ENCODE measurements at regions not wholly inside any gene's neighbourhood (a gene's known extent, or its start where the extent isn't known, plus 50 kb on each side); places are given as distances from the start of the nearest gene placed in this dataset.

DNA sequence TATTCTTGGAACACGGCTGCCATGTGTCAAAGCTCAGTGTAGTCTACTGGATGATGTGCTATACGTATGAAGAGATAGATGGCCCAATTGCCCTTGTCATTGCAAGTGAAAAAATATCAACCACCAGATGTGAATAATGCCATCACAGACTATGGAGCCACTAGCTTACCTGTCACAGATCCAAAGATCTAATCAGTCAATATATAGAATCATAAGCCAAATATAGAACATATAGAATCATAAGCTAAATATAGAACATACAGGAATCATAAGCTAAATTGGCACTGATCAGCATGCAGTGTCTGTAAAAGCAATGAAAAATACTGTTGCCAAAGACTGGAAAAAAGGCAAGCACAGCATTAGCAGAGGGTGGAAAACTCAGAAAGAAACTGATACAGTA is 1656.9 kb upstream of the RAG2 start:
- intact Hi-C loops (cut with DNase I), result no loop called here
- Histone ChIP-seq H3K27me3 (no peaks in the 10 kb centered on the region), H3K36me3 (no peaks in the 10 kb centered on the region), H3K4me3 (no peak overlapping the region), H3K27ac (no peak overlapping the region), H3K4me1 (no peaks in the 10 kb centered on the region), H3K9me3 (no peaks in the 10 kb centered on the region)
- DNase-seq (no peak), ATAC-seq (no peak)
- TF ChIP-seq, protein P1, sequence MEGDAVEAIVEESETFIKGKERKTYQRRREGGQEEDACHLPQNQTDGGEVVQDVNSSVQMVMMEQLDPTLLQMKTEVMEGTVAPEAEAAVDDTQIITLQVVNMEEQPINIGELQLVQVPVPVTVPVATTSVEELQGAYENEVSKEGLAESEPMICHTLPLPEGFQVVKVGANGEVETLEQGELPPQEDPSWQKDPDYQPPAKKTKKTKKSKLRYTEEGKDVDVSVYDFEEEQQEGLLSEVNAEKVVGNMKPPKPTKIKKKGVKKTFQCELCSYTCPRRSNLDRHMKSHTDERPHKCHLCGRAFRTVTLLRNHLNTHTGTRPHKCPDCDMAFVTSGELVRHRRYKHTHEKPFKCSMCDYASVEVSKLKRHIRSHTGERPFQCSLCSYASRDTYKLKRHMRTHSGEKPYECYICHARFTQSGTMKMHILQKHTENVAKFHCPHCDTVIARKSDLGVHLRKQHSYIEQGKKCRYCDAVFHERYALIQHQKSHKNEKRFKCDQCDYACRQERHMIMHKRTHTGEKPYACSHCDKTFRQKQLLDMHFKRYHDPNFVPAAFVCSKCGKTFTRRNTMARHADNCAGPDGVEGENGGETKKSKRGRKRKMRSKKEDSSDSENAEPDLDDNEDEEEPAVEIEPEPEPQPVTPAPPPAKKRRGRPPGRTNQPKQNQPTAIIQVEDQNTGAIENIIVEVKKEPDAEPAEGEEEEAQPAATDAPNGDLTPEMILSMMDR (IDR thresholded peaks at IDR 0.05), result no peak

DNA sequence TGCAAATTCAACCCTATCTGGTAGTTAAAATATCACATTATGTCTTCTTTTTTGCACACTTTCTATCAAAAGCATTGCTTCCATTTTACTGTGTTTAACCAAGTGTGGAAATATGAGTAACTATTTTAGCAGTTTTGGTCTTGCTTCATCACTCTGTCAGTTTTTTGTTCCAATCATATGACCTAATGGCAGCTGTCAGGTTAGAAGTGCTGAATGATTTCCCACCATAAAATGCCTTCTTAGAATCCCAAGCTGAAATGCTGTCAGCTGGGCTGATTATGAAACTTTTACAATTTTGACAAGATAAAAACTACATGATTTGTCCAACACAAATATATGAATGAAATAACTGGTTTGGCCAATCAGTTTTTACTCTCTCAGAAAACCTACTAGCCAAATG is 1654.6 kb upstream of the RAG2 start:
- ATAC-seq, result no peak

DNA sequence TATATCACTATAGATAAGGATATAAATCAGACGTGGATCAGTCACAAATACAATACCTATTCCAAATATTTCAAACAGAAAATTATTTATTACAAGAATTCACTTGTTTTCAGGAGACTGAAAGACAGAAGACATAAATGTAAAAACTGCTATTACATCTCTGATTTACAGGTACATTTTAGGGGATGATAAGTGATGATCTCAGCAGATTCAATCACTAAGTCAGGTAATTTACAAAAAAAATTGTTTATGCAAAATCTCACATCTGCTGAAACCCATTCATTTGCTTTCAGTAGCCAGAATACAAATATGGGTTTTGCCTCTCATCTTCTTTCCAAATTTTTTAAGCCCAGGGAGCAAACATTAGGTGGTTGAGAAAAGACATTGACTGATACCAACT is 1648.4 kb upstream of the RAG2 start:
- H3K27ac ChIP-seq, result no peak overlapping the region
- DNase-seq, result no peak
- intact Hi-C loops (cut with DNase I), result no loop called here
- ATAC-seq, result no peak
- H3K9me3 ChIP-seq, result no peaks in the 10 kb centered on the region
- no peaks in the 10 kb centered on the region for H3K27me3 ChIP-seq
- no peaks in the 10 kb centered on the region for H3K36me3 ChIP-seq
- H3K4me1 ChIP-seq, result no peaks in the 10 kb centered on the region
- TF ChIP-seq, protein P1 (IDR thresholded peaks at IDR 0.05), result no peak
- no peak overlapping the region for H3K4me3 ChIP-seq

More for the DNA sequence above, 1654.6 kb upstream of the RAG2 start:
- H3K9me3 ChIP-seq, result no peaks in the 10 kb centered on the region
- no peaks in the 10 kb centered on the region for H3K4me1 ChIP-seq
- H3K27ac ChIP-seq, result no peak overlapping the region
- intact Hi-C loops (cut with DNase I), result no loop called here
- no peak for DNase-seq
- H3K27me3 ChIP-seq, result no peaks in the 10 kb centered on the region
- no peaks in the 10 kb centered on the region for H3K36me3 ChIP-seq
- TF ChIP-seq, protein P1 (IDR thresholded peaks at IDR 0.05), result no peak
- H3K4me3 ChIP-seq, result no peak overlapping the region

DNA sequence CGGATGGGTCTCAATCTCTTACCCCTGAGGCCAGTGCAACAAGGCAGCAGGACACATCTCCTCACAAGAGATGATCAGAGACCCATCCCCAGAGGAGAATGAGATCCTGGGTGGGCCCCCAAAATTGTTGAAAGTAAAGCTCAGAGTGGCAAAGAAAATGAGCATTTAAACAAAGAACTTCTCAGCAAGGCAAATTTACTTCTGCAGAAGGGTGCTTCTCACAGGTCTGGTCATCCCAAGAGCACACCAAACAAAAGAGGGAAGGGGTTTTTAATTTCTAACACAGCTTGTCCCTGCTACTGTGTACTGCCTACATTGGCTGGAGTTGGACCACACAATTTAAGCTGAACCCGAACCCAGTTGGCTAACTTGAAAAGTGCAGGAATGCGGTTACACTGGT is 1628.6 kb upstream of the RAG2 start:
- TF ChIP-seq, protein P1 (IDR thresholded peaks at IDR 0.05), result no peak
- no peak for DNase-seq
- Histone ChIP-seq H3K9me3 (peaks cover 0 to 74% of the 10 kb centered on the region in 2 donors), H3K36me3 (no peaks in the 10 kb centered on the region), H3K27ac (no peak overlapping the region), H3K4me1 (no peaks in the 10 kb centered on the region), H3K27me3 (no peaks in the 10 kb centered on the region), H3K4me3 (no peak overlapping the region)
- intact Hi-C loops (cut with DNase I), result no loop called here
- no peak for ATAC-seq

DNA sequence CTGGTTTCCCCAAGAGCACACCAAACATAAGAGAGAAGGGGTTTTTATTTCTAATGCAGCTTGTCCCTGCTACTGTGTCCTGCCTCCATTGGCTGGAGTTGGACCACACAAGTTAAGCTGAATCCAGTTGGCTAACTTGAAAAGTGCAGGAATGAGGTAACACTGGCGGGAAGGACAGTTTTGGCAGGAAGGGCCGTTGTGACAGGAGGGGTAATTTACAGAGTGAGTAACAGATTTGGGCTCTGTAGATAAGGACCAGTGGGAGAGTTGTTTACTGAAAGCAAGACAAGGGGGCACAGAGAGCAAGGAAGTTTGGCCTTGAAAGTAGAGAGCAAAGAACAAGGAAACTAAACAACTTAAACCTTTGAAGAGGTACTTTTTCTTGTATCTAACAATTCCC is 1623.3 kb upstream of the RAG2 start:
- TF ChIP-seq, protein P1 (IDR thresholded peaks at IDR 0.05), result no peak
- DNase-seq (no peak), ATAC-seq (no peak)
- Histone ChIP-seq H3K27me3 (no peaks in the 10 kb centered on the region), H3K36me3 (no peaks in the 10 kb centered on the region), H3K9me3 (peaks cover 0 to 59% of the 10 kb centered on the region in 2 donors), H3K4me1 (no peaks in the 10 kb centered on the region), H3K27ac (no peak overlapping the region), H3K4me3 (no peak overlapping the region)
- intact Hi-C loops (cut with DNase I), result no loop called here
